H1 (cell line): ENCODE measurements at regions not wholly inside any gene's neighbourhood (a gene's known extent, or its start where the extent isn't known, plus 50 kb on each side); places are given as distances from the start of the nearest gene placed in this dataset.

Source experiments
- CTCF ChIA-PET: fragments of 300-600 bp; sonication (Branson Sonifier 250); formaldehyde crosslinking; loops from one replicate; lab custom pipeline; 2021; ENCODE audit not compliant: partially characterized antibody; lab: Charles Lee
- POLR2A ChIA-PET: fragments of 300-600 bp; sonication (Branson Sonifier 250); formaldehyde crosslinking; loops from one replicate; lab custom pipeline; 2021; ENCODE audit warnings: inconsistent platforms; ENCODE audit not compliant: partially characterized antibody; lab: Charles Lee
- DNase-seq, 2 experiments: peaks; one replicate each; pipeline versions ENCODE4 v3.0.0 to v3.0.0-alpha.2; 2010 to 2022; ENCODE audit warnings: low spot score in 2 of 2, low read depth in 1 of 2, mixed read lengths in 1 of 2
- FAIRE-seq: peaks from 2 replicates; lab custom pipeline; 2011; peaks lifted over from hg19 to GRCh38; lab: Jason Lieb, UNC
- H2AFZ ChIP-seq: 2 replicates; pipeline ENCODE4 v1.8.1; 2012; ENCODE audit warnings: low read length, inconsistent platforms
- H2AK5ac ChIP-seq: 2 replicates; pipeline ENCODE4 v1.6.1; 2013; ENCODE audit warnings: low read depth, low read length
- H2BK120ac ChIP-seq: replicated peaks from 2 replicates; pipeline ENCODE3; 2013; ENCODE audit warnings: low read depth, low read length, inconsistent platforms
- H2BK12ac ChIP-seq: 2 replicates; pipeline ENCODE4 v1.6.1; 2013; ENCODE audit warnings: low read depth, low read length
- H2BK15ac ChIP-seq: 2 replicates; pipeline ENCODE4 v1.6.1; 2013; ENCODE audit warnings: low read length
- H2BK20ac ChIP-seq: 2 replicates; pipeline ENCODE4 v1.6.1; 2013; ENCODE audit warnings: low read length
- H2BK5ac ChIP-seq: 2 replicates; pipeline ENCODE4 v1.6.1; 2013; ENCODE audit warnings: low read depth, low read length
- H3K14ac ChIP-seq: 2 replicates; pipeline ENCODE4 v1.6.1; 2013; ENCODE audit warnings: inconsistent platforms; ENCODE audit not compliant: insufficient read length
- H3K18ac ChIP-seq: 2 replicates; pipeline ENCODE4 v1.6.1; 2013; ENCODE audit warnings: low read length; ENCODE audit errors: extremely low read depth
- H3K23ac ChIP-seq: 2 replicates; pipeline ENCODE4 v1.6.1; 2013; ENCODE audit warnings: inconsistent platforms; ENCODE audit not compliant: insufficient read length
- H3K23me2 ChIP-seq: 2 replicates; pipeline ENCODE4 v1.6.1; 2013; ENCODE audit warnings: low read depth, low read length
- H3K27ac ChIP-seq: 2 replicates; pipeline ENCODE4 v1.6.1; 2011; ENCODE audit warnings: low read depth, low read length, inconsistent platforms
- H3K27me3 ChIP-seq, 4 experiments: replicated peaks in 1 of 4; 1 replicate in 1 of 4; 2 replicates in 3 of 4; pipeline versions ENCODE4 v1.6.1 to v1.8.1; 2011 to 2013; ENCODE audit warnings: low read length in 3 of 4, mild to moderate bottlenecking in 3 of 4, inconsistent platforms in 2 of 4, mixed read lengths in 2 of 4, moderate library complexity in 1 of 4; ENCODE audit not compliant: control insufficient read depth in 3 of 4, insufficient read depth in 3 of 4; ENCODE audit errors: extremely low read depth in 1 of 4
- H3K36me3 ChIP-seq, 4 experiments: 2 replicates each; pipeline versions ENCODE4 v1.6.1 to v1.8.1; 2011 to 2013; ENCODE audit warnings: mild to moderate bottlenecking in 4 of 4, low read length in 3 of 4, moderate library complexity in 2 of 4, control low read depth in 1 of 4, inconsistent platforms in 1 of 4; ENCODE audit not compliant: insufficient read depth in 4 of 4, control insufficient read depth in 2 of 4
- H3K4ac ChIP-seq: replicated peaks from 2 replicates; pipeline ENCODE3; 2013; ENCODE audit warnings: low read length, low read depth, mixed read lengths, inconsistent platforms; ENCODE audit not compliant: insufficient read length
- H3K4me1 ChIP-seq, 4 experiments: replicated peaks in 1 of 4; 1 replicate in 1 of 4; 2 replicates in 3 of 4; pipeline versions ENCODE4 v1.6.1 to v1.8.1; 2011 to 2013; ENCODE audit warnings: low read length in 3 of 4, inconsistent platforms in 2 of 4, mixed read lengths in 1 of 4; ENCODE audit not compliant: insufficient read depth in 4 of 4, control insufficient read depth in 3 of 4
- H3K4me2 ChIP-seq, 2 experiments: 2 replicates each; pipeline versions ENCODE4 v1.6.1 to v1.8.1; 2011 to 2013; ENCODE audit warnings: low read depth in 2 of 2, low read length in 2 of 2, control low read depth in 1 of 2, inconsistent platforms in 1 of 2, mild to moderate bottlenecking in 1 of 2; ENCODE audit not compliant: insufficient read depth in 1 of 2
- H3K4me3 ChIP-seq, 4 experiments: fragments of 200-600, 300-600 bp in 1 of 4; sonication (generic), shearing (Covaris generic), sonication (Bioruptor Twin) in 1 of 4; 2 replicates each; pipeline versions ENCODE4 v1.5.1 to v1.8.1; 2011 to 2016; ENCODE audit warnings: low read length in 4 of 4, low read depth in 3 of 4, control low read depth in 2 of 4, inconsistent platforms in 2 of 4, mild to moderate bottlenecking in 2 of 4, mixed read lengths in 1 of 4, moderate library complexity in 1 of 4; ENCODE audit not compliant: insufficient read depth in 2 of 4; ENCODE audit errors: extremely low read depth in 1 of 4
- H3K56ac ChIP-seq: replicated peaks from 2 replicates; pipeline ENCODE3; 2013; ENCODE audit warnings: low read depth, mild to moderate bottlenecking, mixed read lengths, low read length, inconsistent platforms; ENCODE audit not compliant: insufficient read length
- H3K79me1 ChIP-seq: 2 replicates; pipeline ENCODE4 v1.6.1; 2013; ENCODE audit warnings: low read depth, low read length, control low read depth
- H3K79me2 ChIP-seq, 2 experiments: 2 replicates each; pipeline versions ENCODE4 v1.6.1 to v1.8.1; 2012 to 2013; ENCODE audit warnings: low read length in 2 of 2, mild to moderate bottlenecking in 2 of 2, inconsistent platforms in 1 of 2; ENCODE audit not compliant: insufficient read depth in 2 of 2, control insufficient read depth in 1 of 2
- H3K9ac ChIP-seq, 4 experiments: replicated peaks in 1 of 4; 1 replicate in 1 of 4; 2 replicates in 3 of 4; pipeline versions ENCODE4 v1.6.1 to v1.8.1; 2011 to 2013; ENCODE audit warnings: low read depth in 3 of 4, low read length in 3 of 4, control low read depth in 2 of 4, mild to moderate bottlenecking in 2 of 4, moderate library complexity in 2 of 4, inconsistent platforms in 1 of 4; ENCODE audit errors: extremely low read depth in 1 of 4
- H3K9me3 ChIP-seq, 2 experiments: 2 replicates each; pipeline versions ENCODE4 v1.6.1 to v1.8.1; 2012 to 2013; ENCODE audit warnings: mild to moderate bottlenecking in 2 of 2, moderate library complexity in 2 of 2, control low read depth in 1 of 2, inconsistent platforms in 1 of 2, low read depth in 1 of 2, low read length in 1 of 2, mixed read lengths in 1 of 2; ENCODE audit not compliant: insufficient read depth in 2 of 2
- H4K20me1 ChIP-seq, 2 experiments: replicated peaks in 1 of 2; 2 replicates each; pipeline versions ENCODE3 to v1.8.1; 2011 to 2013; ENCODE audit warnings: inconsistent platforms in 2 of 2, low read length in 2 of 2, mild to moderate bottlenecking in 1 of 2; ENCODE audit not compliant: insufficient read depth in 2 of 2, control insufficient read depth in 1 of 2
- H4K5ac ChIP-seq: 2 replicates; pipeline ENCODE4 v1.6.1; 2013; ENCODE audit warnings: low read length, low read depth, mixed read lengths, inconsistent platforms; ENCODE audit not compliant: insufficient read length
- H4K8ac ChIP-seq: 2 replicates; pipeline ENCODE4 v1.8.0; 2013; ENCODE audit warnings: mild to moderate bottlenecking, moderate library complexity, low read length, inconsistent platforms; ENCODE audit not compliant: insufficient read depth; ENCODE audit errors: extremely low read depth
- H4K91ac ChIP-seq: replicated peaks from 2 replicates; pipeline ENCODE3; 2013; ENCODE audit warnings: low read length, mixed read lengths, inconsistent platforms; ENCODE audit not compliant: insufficient read length
- EP300 ChIP-seq, 2 experiments: IDR thresholded peaks; 1 replicate in 1 of 2; 2 replicates in 1 of 2; pipeline ENCODE4 v1.6.1; 2011 to 2012; ENCODE audit warnings: low read depth in 2 of 2, low read length in 2 of 2, mild to moderate bottlenecking in 2 of 2, borderline replicate concordance in 1 of 2, inconsistent platforms in 1 of 2, moderate library complexity in 1 of 2
- HDAC6 ChIP-seq: IDR thresholded peaks from one replicate; pipeline ENCODE4 v1.7.1; 2012; ENCODE audit warnings: low read depth, mild to moderate bottlenecking, inconsistent platforms, low read length, moderate library complexity
- KDM4A ChIP-seq: IDR thresholded peaks from one replicate; pipeline ENCODE4 v1.7.1; 2012; ENCODE audit warnings: low read depth, mild to moderate bottlenecking, moderate library complexity, low read length, inconsistent platforms; ENCODE audit not compliant: severe bottlenecking
- MAX ChIP-seq: IDR thresholded peaks from 2 replicates; pipeline ENCODE4 v1.6.1; 2012; ENCODE audit warnings: inconsistent platforms
- RAD21 ChIP-seq, 2 experiments: IDR thresholded peaks in 1 of 2; conservative IDR thresholded peaks in 1 of 2; 2 replicates each; pipeline ENCODE4 v1.6.1; 2011; ENCODE audit warnings: low read depth in 2 of 2, low read length in 2 of 2, improper control_type of control experiment in 1 of 2, inconsistent platforms in 1 of 2, mild to moderate bottlenecking in 1 of 2, moderate library complexity in 1 of 2
- RNF2 ChIP-seq: fragments of 200-900, 300-1000 bp; sonication (generic); IDR thresholded peaks from 2 replicates; pipeline ENCODE4 v1.7.1; 2016; ENCODE audit warnings: borderline replicate concordance, low read depth, mild to moderate bottlenecking, antibody characterized with exemption, low read length; ENCODE audit not compliant: poor library complexity, severe bottlenecking; ENCODE audit errors: missing control alignments
- SAP30 ChIP-seq: fragments of 300-600 bp; sonication (generic); IDR thresholded peaks from 2 replicates; pipeline ENCODE4 v1.7.1; 2012; ENCODE audit warnings: low read length, moderate library complexity, mild to moderate bottlenecking, inconsistent platforms; ENCODE audit not compliant: insufficient read depth, insufficient replicate concordance
- TAF1 ChIP-seq: IDR thresholded peaks from 2 replicates; pipeline ENCODE4 v1.6.1; 2011; ENCODE audit warnings: mild to moderate bottlenecking, low read depth, low read length
- TAF7 ChIP-seq: optimal IDR thresholded peaks from 2 replicates; pipeline ENCODE3; 2011; ENCODE audit warnings: low read depth, mild to moderate bottlenecking, inconsistent platforms, low read length, moderate library complexity, borderline replicate concordance
- WGBS, 2 experiments: shearing (Covaris generic) in 1 of 2; methylation state at CpG; one replicate each; pipeline versions ENCODE4 v1.1.6 to v1.1.7; 2013 to 2015; ENCODE audit warnings: low lambda C conversion rate in 2 of 2, mixed read lengths in 2 of 2, inconsistent platforms in 1 of 2, low coverage in 1 of 2, missing lambda C conversion rate in 1 of 2; ENCODE audit not compliant: insufficient replicate concordance in 2 of 2, insufficient coverage in 1 of 2, insufficient read length in 1 of 2; ENCODE audit errors: extremely low coverage in 1 of 2, missing lambda C conversion rate in 1 of 2; 5-methylcytosine and 5-hydroxymethylcytosine counted together

GRCh38 chr10:44473146-44473545 lies 88.2 kb upstream of the CXCL12 start:
- no peak overlapping the region for H2BK12ac ChIP-seq
- WGBS, 2 experiments, result 100% methylated on average over 2 of the region's 3 CpGs; no CpG with 5 or more reads in 1 of the 2 experiments
- no peaks in the 10 kb centered on the region for H3K9me3 ChIP-seq
- H3K18ac ChIP-seq, result no peak overlapping the region
- no peaks in the 10 kb centered on the region for H3K79me2 ChIP-seq
- no peak overlapping the region for H2AK5ac ChIP-seq
- H4K91ac ChIP-seq, result no peak overlapping the region
- no peak overlapping the region for H3K56ac ChIP-seq
- H3K4ac ChIP-seq, result no peak overlapping the region
- H3K23me2 ChIP-seq, result no peaks in the 10 kb centered on the region
- no peaks in the 10 kb centered on the region for H3K27me3 ChIP-seq
- DNase-seq (no peak), FAIRE-seq (no peak)
- no peaks in the 10 kb centered on the region for H3K4me1 ChIP-seq
- no peaks in the 10 kb centered on the region for H3K79me1 ChIP-seq
- no peak overlapping the region for H3K4me3 ChIP-seq
- no peak overlapping the region for H2BK15ac ChIP-seq
- CTCF ChIA-PET, result no interaction called here
- no peak overlapping the region for H4K5ac ChIP-seq
- H2AFZ ChIP-seq, result no peak overlapping the region
- no peak overlapping the region for H3K23ac ChIP-seq
- H2BK5ac ChIP-seq, result no peak overlapping the region
- no peak overlapping the region for H3K9ac ChIP-seq
- no peaks in the 10 kb centered on the region for H4K20me1 ChIP-seq
- no peak overlapping the region for H2BK20ac ChIP-seq
- no peak overlapping the region for H3K4me2 ChIP-seq
- H2BK120ac ChIP-seq, result no peak overlapping the region
- H4K8ac ChIP-seq, result no peak overlapping the region
- POLR2A ChIA-PET, result no interaction called here
- H3K36me3 ChIP-seq, result no peaks in the 10 kb centered on the region
- no peak overlapping the region for H3K27ac ChIP-seq
- no peak overlapping the region for H3K14ac ChIP-seq
- TF ChIP-seq TAF1, result no peak
- TF ChIP-seq RAD21 (IDR thresholded peaks at IDR 0.05 in 1 of 2, conservative IDR thresholded peaks at IDR 0.05 in 1 of 2; ENCODE audit: low read depth in 2 of 2, low read length in 2 of 2), result no peak
- no peak for TF ChIP-seq MAX
- TF ChIP-seq RNF2, result no peak
- TF ChIP-seq EP300 (IDR thresholded peaks at IDR 0.05; ENCODE audit: borderline replicate concordance in 1 of 2, low read depth in 2 of 2, low read length in 2 of 2), result no peak
- TF ChIP-seq TAF7, result no peak
- TF ChIP-seq HDAC6, result no peak
- TF ChIP-seq KDM4A, result no peak
- TF ChIP-seq SAP30, result no peak
